WTC11 (cell line): ENCODE measurements at regions not wholly inside any gene's neighbourhood (a gene's known extent, or its start where the extent isn't known, plus 50 kb on each side); places are given as distances from the start of the nearest gene placed in this dataset.

Experiments used
- ATAC-seq: fragments of 200-7000 bp; cut with Tn5 transposase; 2 replicates; pipeline ENCODE4 v1.10.0; 2021; ENCODE audit warnings: mild to moderate bottlenecking, moderate library complexity
- CTCF ChIA-PET: fragments of 300-600 bp; sonication (Branson Sonifier 250); formaldehyde crosslinking; loops from one replicate; lab custom pipeline; 2021; ENCODE audit warnings: antibody characterized with exemption; lab: Charles Lee
- POLR2A ChIA-PET: fragments of 350-600 bp; sonication (Branson Sonifier 250); formaldehyde crosslinking; loops from one replicate; lab custom pipeline; 2021; ENCODE audit warnings: antibody characterized with exemption; lab: Charles Lee
- DNase-seq: peaks from one replicate; pipeline ENCODE4 v3.0.0; 2021; ENCODE audit warnings: low spot score
- H3K27ac Mint-ChIP-seq: 2 replicates; pipeline ENCODE4 v1.8.0; 2021; ENCODE audit warnings: mixed read lengths
- H3K27me3 Mint-ChIP-seq: 2 replicates; pipeline ENCODE4 v1.8.0; 2021; ENCODE audit warnings: low read depth, mild to moderate bottlenecking, moderate library complexity, mixed read lengths
- H3K36me3 Mint-ChIP-seq: 2 replicates; pipeline ENCODE4 v1.8.0; 2021; ENCODE audit warnings: mixed read lengths
- H3K4me1 Mint-ChIP-seq: 2 replicates; pipeline ENCODE4 v1.8.0; 2022; ENCODE audit warnings: mixed read lengths
- H3K4me3 Mint-ChIP-seq: 2 replicates; pipeline ENCODE4 v1.8.0; 2021; ENCODE audit warnings: mild to moderate bottlenecking, moderate library complexity, mixed read lengths
- H3K9me3 Mint-ChIP-seq: 2 replicates; pipeline ENCODE4 v1.8.0; 2021; ENCODE audit warnings: mixed read lengths
- FOXK1 ChIP-seq: sonication (generic); formaldehyde crosslinking; IDR thresholded peaks from 2 replicates; pipeline ENCODE4 v1.8.0; 2022; ENCODE audit warnings: mild to moderate bottlenecking, moderate library complexity, missing genetic modification reagents
- NFATC4 ChIP-seq: fragments of 250-450 bp; sonication (Bioruptor Pico); IDR thresholded peaks from 2 replicates; pipeline ENCODE4 v1.9.0; 2021; ENCODE audit warnings: mild to moderate bottlenecking
- ZBTB21 ChIP-seq: sonication (generic); formaldehyde crosslinking; IDR thresholded peaks from 2 replicates; pipeline ENCODE4 v1.8.1; 2023; ENCODE audit warnings: mild to moderate bottlenecking, missing genetic modification reagents, borderline replicate concordance
- ZNF232 ChIP-seq: sonication (generic); formaldehyde crosslinking; IDR thresholded peaks from 2 replicates; pipeline ENCODE4 v1.8.0; 2022; ENCODE audit warnings: mild to moderate bottlenecking, missing genetic modification reagents
- ZNF671 ChIP-seq: fragments of 250-450 bp; sonication (Bioruptor Pico); IDR thresholded peaks from 2 replicates; pipeline ENCODE4 v1.8.0; 2021; ENCODE audit warnings: mild to moderate bottlenecking
- TF ChIP-seq, protein P1 (sequence below): fragments of 250-450 bp; sonication (Bioruptor Pico); IDR thresholded peaks from 2 replicates; pipeline ENCODE4 v1.9.0; 2021; ENCODE audit warnings: mild to moderate bottlenecking
- TF ChIP-seq, protein P2 (sequence below): sonication (generic); formaldehyde crosslinking; IDR thresholded peaks from 2 replicates; pipeline ENCODE4 v1.8.0; 2022; ENCODE audit warnings: missing genetic modification reagents
- TF ChIP-seq, protein P3 (sequence below): sonication (generic); formaldehyde crosslinking; IDR thresholded peaks from 2 replicates; pipeline ENCODE4 v1.8.0; 2022; ENCODE audit warnings: mild to moderate bottlenecking, missing genetic modification reagents
- TF ChIP-seq, protein P4 (sequence below): sonication (generic); formaldehyde crosslinking; IDR thresholded peaks from 2 replicates; pipeline ENCODE4 v1.8.1; 2023; ENCODE audit warnings: mild to moderate bottlenecking, missing genetic modification reagents
- TF ChIP-seq, protein P5 (sequence below): sonication (generic); formaldehyde crosslinking; IDR thresholded peaks from 2 replicates; pipeline ENCODE4 v1.8.1; 2022; ENCODE audit warnings: low read depth, missing genetic modification reagents, borderline replicate concordance
- TF ChIP-seq, protein P6 (sequence below): sonication (generic); formaldehyde crosslinking; conservative IDR thresholded peaks from 2 replicates; pipeline ENCODE4 v1.8.1; 2022; ENCODE audit warnings: mild to moderate bottlenecking, missing genetic modification reagents
- TF ChIP-seq, protein P7 (sequence below): fragments of 250-450 bp; sonication (Bioruptor Pico); IDR thresholded peaks from 2 replicates; pipeline ENCODE4 v1.8.0; 2021; ENCODE audit warnings: mild to moderate bottlenecking
- TF ChIP-seq, protein P8 (sequence below): fragments of 250-450 bp; sonication (Bioruptor Pico); conservative IDR thresholded peaks from 2 replicates; pipeline ENCODE4 v1.9.0; 2021; ENCODE audit warnings: mild to moderate bottlenecking

DNA sequence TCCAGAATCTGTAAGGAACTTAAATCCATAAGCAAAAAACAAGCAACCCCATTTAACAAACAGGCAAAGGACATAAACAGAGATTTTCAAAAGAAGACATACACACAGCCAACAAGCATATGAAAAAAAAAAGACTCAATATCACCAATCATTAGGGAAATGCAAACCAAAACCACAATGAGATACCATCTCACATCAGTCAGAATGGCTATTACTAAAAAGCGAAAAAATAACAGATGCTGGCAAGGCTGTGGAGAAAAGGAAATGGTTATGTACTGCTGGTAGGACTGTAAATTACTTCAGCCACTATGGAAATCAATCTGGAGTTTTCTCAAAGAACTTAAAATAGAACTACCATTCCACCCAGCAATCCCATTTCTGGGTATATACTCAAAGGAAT, 156.8 kb upstream of the RADX start:
- Mint-ChIP-seq H3K27me3 (no peaks in the 10 kb centered on the region), H3K4me1 (no peaks in the 10 kb centered on the region)
- TF ChIP-seq, protein P1, sequence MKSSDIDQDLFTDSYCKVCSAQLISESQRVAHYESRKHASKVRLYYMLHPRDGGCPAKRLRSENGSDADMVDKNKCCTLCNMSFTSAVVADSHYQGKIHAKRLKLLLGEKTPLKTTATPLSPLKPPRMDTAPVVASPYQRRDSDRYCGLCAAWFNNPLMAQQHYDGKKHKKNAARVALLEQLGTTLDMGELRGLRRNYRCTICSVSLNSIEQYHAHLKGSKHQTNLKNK (CRISPR knock-in tag): no peak
- TF ChIP-seq, protein P2, sequence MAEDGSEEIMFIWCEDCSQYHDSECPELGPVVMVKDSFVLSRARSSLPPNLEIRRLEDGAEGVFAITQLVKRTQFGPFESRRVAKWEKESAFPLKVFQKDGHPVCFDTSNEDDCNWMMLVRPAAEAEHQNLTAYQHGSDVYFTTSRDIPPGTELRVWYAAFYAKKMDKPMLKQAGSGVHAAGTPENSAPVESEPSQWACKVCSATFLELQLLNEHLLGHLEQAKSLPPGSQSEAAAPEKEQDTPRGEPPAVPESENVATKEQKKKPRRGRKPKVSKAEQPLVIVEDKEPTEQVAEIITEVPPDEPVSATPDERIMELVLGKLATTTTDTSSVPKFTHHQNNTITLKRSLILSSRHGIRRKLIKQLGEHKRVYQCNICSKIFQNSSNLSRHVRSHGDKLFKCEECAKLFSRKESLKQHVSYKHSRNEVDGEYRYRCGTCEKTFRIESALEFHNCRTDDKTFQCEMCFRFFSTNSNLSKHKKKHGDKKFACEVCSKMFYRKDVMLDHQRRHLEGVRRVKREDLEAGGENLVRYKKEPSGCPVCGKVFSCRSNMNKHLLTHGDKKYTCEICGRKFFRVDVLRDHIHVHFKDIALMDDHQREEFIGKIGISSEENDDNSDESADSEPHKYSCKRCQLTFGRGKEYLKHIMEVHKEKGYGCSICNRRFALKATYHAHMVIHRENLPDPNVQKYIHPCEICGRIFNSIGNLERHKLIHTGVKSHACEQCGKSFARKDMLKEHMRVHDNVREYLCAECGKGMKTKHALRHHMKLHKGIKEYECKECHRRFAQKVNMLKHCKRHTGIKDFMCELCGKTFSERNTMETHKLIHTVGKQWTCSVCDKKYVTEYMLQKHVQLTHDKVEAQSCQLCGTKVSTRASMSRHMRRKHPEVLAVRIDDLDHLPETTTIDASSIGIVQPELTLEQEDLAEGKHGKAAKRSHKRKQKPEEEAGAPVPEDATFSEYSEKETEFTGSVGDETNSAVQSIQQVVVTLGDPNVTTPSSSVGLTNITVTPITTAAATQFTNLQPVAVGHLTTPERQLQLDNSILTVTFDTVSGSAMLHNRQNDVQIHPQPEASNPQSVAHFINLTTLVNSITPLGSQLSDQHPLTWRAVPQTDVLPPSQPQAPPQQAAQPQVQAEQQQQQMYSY: no peak
- TF ChIP-seq FOXK1 (CRISPR knock-in tag) (no peak), ZBTB21 (no peak), ZNF232 (CRISPR knock-in tag) (no peak)
- TF ChIP-seq, protein P3, sequence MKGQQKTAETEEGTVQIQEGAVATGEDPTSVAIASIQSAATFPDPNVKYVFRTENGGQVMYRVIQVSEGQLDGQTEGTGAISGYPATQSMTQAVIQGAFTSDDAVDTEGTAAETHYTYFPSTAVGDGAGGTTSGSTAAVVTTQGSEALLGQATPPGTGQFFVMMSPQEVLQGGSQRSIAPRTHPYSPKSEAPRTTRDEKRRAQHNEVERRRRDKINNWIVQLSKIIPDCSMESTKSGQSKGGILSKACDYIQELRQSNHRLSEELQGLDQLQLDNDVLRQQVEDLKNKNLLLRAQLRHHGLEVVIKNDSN: no peak
- TF ChIP-seq, protein P4, sequence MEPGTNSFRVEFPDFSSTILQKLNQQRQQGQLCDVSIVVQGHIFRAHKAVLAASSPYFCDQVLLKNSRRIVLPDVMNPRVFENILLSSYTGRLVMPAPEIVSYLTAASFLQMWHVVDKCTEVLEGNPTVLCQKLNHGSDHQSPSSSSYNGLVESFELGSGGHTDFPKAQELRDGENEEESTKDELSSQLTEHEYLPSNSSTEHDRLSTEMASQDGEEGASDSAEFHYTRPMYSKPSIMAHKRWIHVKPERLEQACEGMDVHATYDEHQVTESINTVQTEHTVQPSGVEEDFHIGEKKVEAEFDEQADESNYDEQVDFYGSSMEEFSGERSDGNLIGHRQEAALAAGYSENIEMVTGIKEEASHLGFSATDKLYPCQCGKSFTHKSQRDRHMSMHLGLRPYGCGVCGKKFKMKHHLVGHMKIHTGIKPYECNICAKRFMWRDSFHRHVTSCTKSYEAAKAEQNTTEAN (CRISPR knock-in tag): no peak
- TF ChIP-seq, protein P5, sequence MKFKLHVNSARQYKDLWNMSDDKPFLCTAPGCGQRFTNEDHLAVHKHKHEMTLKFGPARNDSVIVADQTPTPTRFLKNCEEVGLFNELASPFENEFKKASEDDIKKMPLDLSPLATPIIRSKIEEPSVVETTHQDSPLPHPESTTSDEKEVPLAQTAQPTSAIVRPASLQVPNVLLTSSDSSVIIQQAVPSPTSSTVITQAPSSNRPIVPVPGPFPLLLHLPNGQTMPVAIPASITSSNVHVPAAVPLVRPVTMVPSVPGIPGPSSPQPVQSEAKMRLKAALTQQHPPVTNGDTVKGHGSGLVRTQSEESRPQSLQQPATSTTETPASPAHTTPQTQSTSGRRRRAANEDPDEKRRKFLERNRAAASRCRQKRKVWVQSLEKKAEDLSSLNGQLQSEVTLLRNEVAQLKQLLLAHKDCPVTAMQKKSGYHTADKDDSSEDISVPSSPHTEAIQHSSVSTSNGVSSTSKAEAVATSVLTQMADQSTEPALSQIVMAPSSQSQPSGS: no peak
- TF ChIP-seq, protein P6, sequence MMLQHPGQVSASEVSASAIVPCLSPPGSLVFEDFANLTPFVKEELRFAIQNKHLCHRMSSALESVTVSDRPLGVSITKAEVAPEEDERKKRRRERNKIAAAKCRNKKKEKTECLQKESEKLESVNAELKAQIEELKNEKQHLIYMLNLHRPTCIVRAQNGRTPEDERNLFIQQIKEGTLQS (CRISPR knock-in tag): no peak
- TF ChIP-seq, protein P7, sequence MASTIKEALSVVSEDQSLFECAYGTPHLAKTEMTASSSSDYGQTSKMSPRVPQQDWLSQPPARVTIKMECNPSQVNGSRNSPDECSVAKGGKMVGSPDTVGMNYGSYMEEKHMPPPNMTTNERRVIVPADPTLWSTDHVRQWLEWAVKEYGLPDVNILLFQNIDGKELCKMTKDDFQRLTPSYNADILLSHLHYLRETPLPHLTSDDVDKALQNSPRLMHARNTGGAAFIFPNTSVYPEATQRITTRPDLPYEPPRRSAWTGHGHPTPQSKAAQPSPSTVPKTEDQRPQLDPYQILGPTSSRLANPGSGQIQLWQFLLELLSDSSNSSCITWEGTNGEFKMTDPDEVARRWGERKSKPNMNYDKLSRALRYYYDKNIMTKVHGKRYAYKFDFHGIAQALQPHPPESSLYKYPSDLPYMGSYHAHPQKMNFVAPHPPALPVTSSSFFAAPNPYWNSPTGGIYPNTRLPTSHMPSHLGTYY: no peak

DNA sequence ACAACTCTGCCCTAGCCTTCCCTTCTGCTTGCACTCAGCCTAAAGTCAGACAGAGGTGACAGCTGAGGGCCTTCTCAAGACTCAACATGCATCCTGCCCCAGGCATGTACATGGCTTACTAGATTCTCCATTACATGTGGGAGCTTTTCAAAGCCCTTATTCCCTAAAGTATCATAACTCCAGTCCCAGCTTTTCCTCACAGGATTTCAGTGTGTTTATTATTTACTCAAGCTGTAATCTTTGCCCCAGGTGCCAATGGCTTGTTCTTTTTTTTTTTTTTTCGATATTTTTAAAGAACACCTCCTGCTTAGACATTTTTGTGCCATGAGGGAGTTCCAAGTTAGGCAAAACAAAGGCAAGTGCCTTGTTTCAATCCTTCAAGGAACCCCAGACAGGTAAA, 154.0 kb upstream of the RADX start:
- Mint-ChIP-seq H3K27me3 (no peaks in the 10 kb centered on the region), H3K4me1 (no peaks in the 10 kb centered on the region), H3K36me3 (no peaks in the 10 kb centered on the region), H3K4me3 (no peak overlapping the region), H3K27ac (no peak overlapping the region), H3K9me3 (0 out of 2 replicates have a peak, but pooled peaks cover 3% of the 10 kb centered on the region)
- ATAC-seq (no peak), DNase-seq (no peak)
- TF ChIP-seq NFATC4 (CRISPR knock-in tag) (no peak), ZNF671 (CRISPR knock-in tag) (no peak)
- TF ChIP-seq, protein P8, sequence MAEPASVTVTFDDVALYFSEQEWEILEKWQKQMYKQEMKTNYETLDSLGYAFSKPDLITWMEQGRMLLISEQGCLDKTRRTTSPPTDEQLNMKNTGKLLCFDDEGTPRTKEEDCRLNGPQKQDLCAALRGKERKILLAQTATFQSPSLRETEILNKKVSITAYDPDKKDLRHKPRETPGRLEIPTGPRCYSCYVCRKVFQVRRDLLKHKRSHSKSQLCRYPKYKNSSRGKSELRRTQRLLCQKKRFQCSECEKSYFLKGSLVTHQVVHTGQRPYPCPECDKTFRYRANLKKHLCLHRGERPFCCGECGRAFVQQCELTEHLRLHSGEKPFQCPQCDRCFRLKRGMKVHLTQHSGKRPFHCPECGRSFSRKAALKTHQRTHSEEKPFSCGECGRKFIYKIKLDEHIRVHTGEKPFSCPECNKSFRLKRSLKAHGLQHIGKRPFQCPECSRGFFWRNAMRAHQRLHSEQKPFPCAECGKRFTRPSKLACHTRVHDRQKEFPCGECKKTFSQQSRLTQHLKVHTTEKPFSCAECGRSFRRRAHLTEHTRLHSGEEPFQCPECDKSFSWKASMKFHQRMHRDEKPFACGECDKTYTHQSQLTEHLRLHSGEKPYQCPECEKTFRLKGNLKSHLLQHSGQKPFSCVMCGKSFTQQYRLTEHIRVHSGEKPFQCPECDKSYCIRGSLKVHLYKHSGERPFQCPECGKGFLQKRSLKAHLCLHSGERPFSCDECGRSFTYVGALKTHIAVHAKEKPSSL (CRISPR knock-in tag): no peak
- CTCF ChIA-PET: no interaction called here
- POLR2A ChIA-PET: no interaction called here

More for the DNA sequence above, 156.8 kb upstream of the RADX start:
- ChIA-PET CTCF (no interaction called here), POLR2A (no interaction called here)
- H3K9me3 Mint-ChIP-seq: 0 out of 2 replicates have a peak, but pooled peaks cover 8% of the 10 kb centered on the region
- ATAC-seq (no peak), DNase-seq (no peak)
- no peaks in the 10 kb centered on the region for H3K36me3 Mint-ChIP-seq
- H3K4me3 Mint-ChIP-seq: no peak overlapping the region
- H3K27ac Mint-ChIP-seq: no peak overlapping the region
